ENCODE measurements at regions not wholly inside any gene's neighbourhood (a gene's known extent, or its start where the extent isn't known, plus 50 kb on each side); places are given as distances from the start of the nearest gene placed in this dataset.

- Histone ChIP-seq H3K4me1 (ENCODE audit: insufficient read depth, low read length) (peaks cover 4% of the 10 kb centered on the region; the same call in 1 of the 2 replicates), H3K4me3 (ENCODE audit: low read length) (no peak overlapping the region), H3K9ac (ENCODE audit: low read depth, low read length) (no peak overlapping the region), H3K27me3 (ENCODE audit: insufficient read depth, low read length) (peaks cover 5% of the 10 kb centered on the region; the same call in 1 of the 2 replicates), H3K9me3 (ENCODE audit: insufficient read depth, low read depth, low read length) (peaks cover 2% of the 10 kb centered on the region; the same call in 1 of the 2 replicates), H3K27ac (ENCODE audit: low read depth, low read length) (no peak overlapping the region), H3K36me3 (ENCODE audit: insufficient read depth, low read length) (no peaks in the 10 kb centered on the region)
- WGBS: 92% methylated on average over 2 of the region's 2 CpGs
Measured at GRCh38 chr11:121717296-121717695, 264.5 kb upstream of the SORL1-AS1 start.

DNA sequence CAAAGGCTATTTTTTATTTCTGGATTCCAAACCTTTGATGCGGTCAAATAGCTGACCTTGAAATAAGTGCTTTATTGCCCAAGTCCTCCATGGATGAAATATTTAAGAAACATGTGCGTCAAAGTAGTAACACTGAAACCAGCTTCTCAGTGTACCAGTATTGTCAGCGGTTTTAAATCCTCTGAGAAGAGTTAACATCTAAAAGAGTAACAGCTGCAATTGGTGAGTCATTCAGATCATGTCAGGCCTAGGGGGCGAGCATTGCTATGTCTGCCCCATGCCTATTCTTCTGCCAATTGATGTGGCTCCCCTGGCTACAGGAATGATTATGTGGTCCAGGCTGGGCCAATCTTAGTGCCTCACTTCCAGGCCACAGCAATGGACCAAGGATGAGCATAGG is 263.3 kb upstream of the SORL1-AS1 start:
- Histone ChIP-seq H3K9ac (ENCODE audit: low read depth, low read length) (no peak overlapping the region), H3K4me3 (ENCODE audit: low read length) (no peak overlapping the region), H3K9me3 (ENCODE audit: insufficient read depth, low read depth, low read length) (no peaks in the 10 kb centered on the region; the same call in 1 of the 2 replicates), H3K27me3 (ENCODE audit: insufficient read depth, low read length) (no peaks in the 10 kb centered on the region), H3K4me1 (ENCODE audit: insufficient read depth, low read length) (peaks cover 4% of the 10 kb centered on the region; the same call in 1 of the 2 replicates), H3K27ac (ENCODE audit: low read depth, low read length) (no peak overlapping the region), H3K36me3 (ENCODE audit: insufficient read depth, low read length) (no peaks in the 10 kb centered on the region)
- WGBS: 79% methylated on average over 4 of the region's 4 CpGs

DNA sequence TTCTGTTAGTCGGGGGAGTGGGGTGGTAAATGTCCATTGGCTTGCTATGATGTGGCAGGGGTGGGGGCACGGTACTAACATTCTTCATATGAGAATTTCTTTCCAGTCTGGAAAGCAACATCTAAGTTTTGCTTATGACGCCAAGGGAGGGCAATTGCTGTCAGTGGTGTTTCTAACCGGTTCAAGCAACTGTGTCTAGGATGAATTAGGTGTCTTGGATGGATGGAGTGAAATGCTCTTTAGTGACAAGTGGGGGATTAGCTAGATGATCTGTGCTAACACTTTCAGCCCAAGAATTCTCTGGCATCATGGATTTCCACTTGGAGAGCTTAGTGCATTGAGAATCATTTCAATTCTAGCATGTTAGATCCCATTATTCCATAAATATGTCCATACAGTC is 262.6 kb upstream of the SORL1-AS1 start:
- Histone ChIP-seq H3K27ac (ENCODE audit: low read depth, low read length) (no peak overlapping the region), H3K4me1 (ENCODE audit: insufficient read depth, low read length) (peaks cover 4% of the 10 kb centered on the region; the same call in 1 of the 2 replicates), H3K9ac (ENCODE audit: low read depth, low read length) (no peak overlapping the region), H3K4me3 (ENCODE audit: low read length) (no peak overlapping the region), H3K36me3 (ENCODE audit: insufficient read depth, low read length) (no peaks in the 10 kb centered on the region), H3K9me3 (ENCODE audit: insufficient read depth, low read depth, low read length) (no peaks in the 10 kb centered on the region), H3K27me3 (ENCODE audit: insufficient read depth, low read length) (no peaks in the 10 kb centered on the region)
- WGBS: 95% methylated on average over 4 of the region's 4 CpGs

GRCh38 chr11:121714351-121714750 is 261.6 kb upstream of the SORL1-AS1 start:
- peaks cover 4% of the 10 kb centered on the region; the same call in 1 of the 2 replicates for H3K4me1 ChIP-seq (ENCODE audit: insufficient read depth, low read length)
- no peak overlapping the region for H3K4me3 ChIP-seq (ENCODE audit: low read length)
- H3K36me3 ChIP-seq (ENCODE audit: insufficient read depth, low read length): no peaks in the 10 kb centered on the region
- H3K9me3 ChIP-seq (ENCODE audit: insufficient read depth, low read depth, low read length): no peaks in the 10 kb centered on the region
- 96% methylated on average over 3 of the region's 3 CpGs for WGBS
- H3K27me3 ChIP-seq (ENCODE audit: insufficient read depth, low read length): no peaks in the 10 kb centered on the region
- no peak overlapping the region for H3K27ac ChIP-seq (ENCODE audit: low read depth, low read length)
- H3K9ac ChIP-seq (ENCODE audit: low read depth, low read length): no peak overlapping the region

DNA sequence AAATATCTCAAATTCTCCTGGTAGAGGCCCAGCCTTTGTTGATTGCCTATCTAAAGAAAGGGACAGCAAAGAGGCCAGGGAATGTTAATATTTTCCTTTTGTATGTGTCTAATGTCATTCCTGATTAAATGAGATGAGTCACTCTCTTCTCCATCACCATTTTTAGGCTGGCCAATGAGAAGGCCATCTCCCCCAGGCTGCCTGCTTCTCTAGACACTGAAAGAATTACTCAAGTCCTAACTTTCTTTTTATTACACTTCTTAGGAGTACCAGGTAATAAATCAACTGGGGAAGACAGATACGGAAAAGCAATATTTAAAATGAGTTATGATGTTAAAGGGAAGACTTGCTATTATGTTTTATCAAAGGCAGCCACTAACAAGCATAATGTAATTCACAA is 259.2 kb upstream of the SORL1-AS1 start:
- Histone ChIP-seq H3K36me3 (ENCODE audit: insufficient read depth, low read length) (no peaks in the 10 kb centered on the region), H3K4me1 (ENCODE audit: insufficient read depth, low read length) (peaks cover 13% of the 10 kb centered on the region; the same call in 1 of the 2 replicates), H3K4me3 (ENCODE audit: low read length) (no peak overlapping the region), H3K27me3 (ENCODE audit: insufficient read depth, low read length) (no peaks in the 10 kb centered on the region), H3K9me3 (ENCODE audit: insufficient read depth, low read depth, low read length) (no peaks in the 10 kb centered on the region), H3K27ac (ENCODE audit: low read depth, low read length) (no peak overlapping the region), H3K9ac (ENCODE audit: low read depth, low read length) (no peak overlapping the region)
- WGBS: 88% methylated on average over 1 of the region's 1 CpG

DNA sequence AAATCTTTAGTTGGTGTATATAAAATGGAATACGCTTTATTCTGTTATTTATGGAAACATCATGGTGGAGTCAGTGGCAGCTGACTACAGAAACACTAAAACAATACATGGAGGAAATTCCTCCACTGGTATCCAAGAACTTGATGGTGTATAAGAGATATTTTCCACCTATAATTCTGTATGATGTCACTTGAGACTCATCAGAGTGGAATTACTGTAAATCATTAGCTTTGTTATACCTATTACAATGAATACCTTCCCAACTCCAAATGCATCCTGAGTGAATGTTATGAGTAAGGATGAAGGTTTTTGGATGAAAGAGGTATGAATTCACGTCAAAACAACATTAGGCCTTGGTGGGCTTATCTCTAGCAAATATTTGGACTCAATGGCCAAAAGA is 258.5 kb upstream of the SORL1-AS1 start:
- WGBS: 92% methylated on average over 2 of the region's 2 CpGs
- H3K27ac ChIP-seq (ENCODE audit: low read depth, low read length): no peak overlapping the region

GRCh38 chr11:121706884-121707420 is 254.2 kb upstream of the SORL1-AS1 start:
- Histone ChIP-seq H3K36me3 (ENCODE audit: insufficient read depth, low read length) (no peaks in the 10 kb centered on the region), H3K27me3 (ENCODE audit: insufficient read depth, low read length) (no peaks in the 10 kb centered on the region), H3K9ac (ENCODE audit: low read depth, low read length) (no peak overlapping the region), H3K9me3 (ENCODE audit: insufficient read depth, low read depth, low read length) (no peaks in the 10 kb centered on the region), H3K4me1 (ENCODE audit: insufficient read depth, low read length) (peaks cover 9% of the 10 kb centered on the region; the same call in 1 of the 2 replicates), H3K4me3 (ENCODE audit: low read length) (no peak overlapping the region), H3K27ac (ENCODE audit: low read depth, low read length) (no peak overlapping the region)
- WGBS: no CpG with 5 or more reads among the region's 1 CpG

More for the DNA sequence above, 258.5 kb upstream of the SORL1-AS1 start:
- Histone ChIP-seq H3K9ac (ENCODE audit: low read depth, low read length) (no peak overlapping the region), H3K9me3 (ENCODE audit: insufficient read depth, low read depth, low read length) (no peaks in the 10 kb centered on the region), H3K27me3 (ENCODE audit: insufficient read depth, low read length) (no peaks in the 10 kb centered on the region), H3K4me3 (ENCODE audit: low read length) (no peak overlapping the region), H3K36me3 (ENCODE audit: insufficient read depth, low read length) (no peaks in the 10 kb centered on the region), H3K4me1 (ENCODE audit: insufficient read depth, low read length) (peaks cover 13% of the 10 kb centered on the region; the same call in 1 of the 2 replicates)

DNA sequence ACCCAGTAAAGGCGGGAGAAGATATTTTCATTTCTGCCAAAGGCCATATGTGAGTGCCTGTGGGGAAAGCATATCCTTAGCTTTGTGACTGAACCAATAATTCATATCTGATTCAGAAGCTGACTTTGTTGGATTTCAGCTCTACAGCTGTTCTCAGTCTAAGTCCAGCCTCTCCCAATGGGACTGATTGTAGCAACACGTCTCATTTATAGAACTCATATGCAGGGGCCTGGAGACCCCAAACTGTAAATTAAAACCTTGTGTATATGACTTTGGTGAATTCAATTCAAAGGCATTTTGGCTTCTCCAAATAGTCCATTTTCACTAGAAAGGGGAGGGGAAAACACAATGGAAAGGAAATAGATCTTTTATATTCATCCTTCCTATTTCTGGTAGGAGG is 250.4 kb upstream of the SORL1-AS1 start:
- Histone ChIP-seq H3K27me3 (ENCODE audit: insufficient read depth, low read length) (no peaks in the 10 kb centered on the region), H3K9me3 (ENCODE audit: insufficient read depth, low read depth, low read length) (no peaks in the 10 kb centered on the region), H3K4me3 (ENCODE audit: low read length) (no peak overlapping the region), H3K36me3 (ENCODE audit: insufficient read depth, low read length) (no peaks in the 10 kb centered on the region), H3K9ac (ENCODE audit: low read depth, low read length) (no peak overlapping the region), H3K27ac (ENCODE audit: low read depth, low read length) (no peak overlapping the region), H3K4me1 (ENCODE audit: insufficient read depth, low read length) (peaks cover 10% of the 10 kb centered on the region; the same call in 1 of the 2 replicates)
- WGBS: 88% methylated on average over 2 of the region's 2 CpGs

GRCh38 chr11:121700968-121701367 is 248.2 kb upstream of the SORL1-AS1 start:
- H3K27ac ChIP-seq (ENCODE audit: low read depth, low read length): no peak overlapping the region
- no peaks in the 10 kb centered on the region for H3K9me3 ChIP-seq (ENCODE audit: insufficient read depth, low read depth, low read length)
- no peak overlapping the region for H3K9ac ChIP-seq (ENCODE audit: low read depth, low read length)
- H3K27me3 ChIP-seq (ENCODE audit: insufficient read depth, low read length): no peaks in the 10 kb centered on the region
- no peaks in the 10 kb centered on the region for H3K36me3 ChIP-seq (ENCODE audit: insufficient read depth, low read length)
- WGBS: 92% methylated on average over 4 of the region's 4 CpGs
- H3K4me1 ChIP-seq (ENCODE audit: insufficient read depth, low read length): peaks cover 17% of the 10 kb centered on the region; the same call in 1 of the 2 replicates
- no peak overlapping the region for H3K4me3 ChIP-seq (ENCODE audit: low read length)

DNA sequence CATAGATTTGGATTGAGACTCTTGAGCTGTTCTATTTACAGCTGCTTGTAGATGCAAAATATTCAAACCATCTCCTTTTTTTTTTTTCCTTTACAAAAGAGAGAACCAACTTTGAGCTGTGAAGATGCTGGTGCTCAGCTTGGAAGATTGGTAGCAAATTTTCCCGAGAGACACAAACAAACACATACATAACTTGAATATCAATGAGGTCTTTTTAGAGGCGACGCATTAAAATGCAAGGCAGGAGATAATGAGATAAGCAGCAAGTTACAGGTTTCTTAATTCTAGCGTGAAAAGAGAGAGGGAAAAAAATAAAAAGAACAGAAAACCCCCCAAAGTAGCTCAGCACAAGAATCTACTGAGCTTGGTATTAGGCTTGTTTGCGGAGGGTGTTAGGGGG is 247.0 kb upstream of the SORL1-AS1 start:
- WGBS: 44% methylated on average over 4 of the region's 5 CpGs
- Histone ChIP-seq H3K9me3 (ENCODE audit: insufficient read depth, low read depth, low read length) (no peaks in the 10 kb centered on the region), H3K36me3 (ENCODE audit: insufficient read depth, low read length) (no peaks in the 10 kb centered on the region)

GRCh38 chr11:121696931-121697670 is 244.3 kb upstream of the SORL1-AS1 start:
- Histone ChIP-seq H3K9me3 (ENCODE audit: insufficient read depth, low read depth, low read length) (no peaks in the 10 kb centered on the region), H3K4me1 (ENCODE audit: insufficient read depth, low read length) (peaks cover 17% of the 10 kb centered on the region; the same call in 1 of the 2 replicates), H3K9ac (ENCODE audit: low read depth, low read length) (no peak overlapping the region), H3K27me3 (ENCODE audit: insufficient read depth, low read length) (no peaks in the 10 kb centered on the region), H3K4me3 (ENCODE audit: low read length) (no peak overlapping the region), H3K36me3 (ENCODE audit: insufficient read depth, low read length) (no peaks in the 10 kb centered on the region), H3K27ac (ENCODE audit: low read depth, low read length) (no peak overlapping the region)
- 96% methylated on average over 9 of the region's 10 CpGs for WGBS

More for the DNA sequence above, 247.0 kb upstream of the SORL1-AS1 start:
- peaks cover 17% of the 10 kb centered on the region; the same call in 1 of the 2 replicates for H3K4me1 ChIP-seq (ENCODE audit: insufficient read depth, low read length)
- no peak overlapping the region for H3K27ac ChIP-seq (ENCODE audit: low read depth, low read length)
- H3K4me3 ChIP-seq (ENCODE audit: low read length): no peak overlapping the region
- H3K9ac ChIP-seq (ENCODE audit: low read depth, low read length): no peak overlapping the region
- H3K27me3 ChIP-seq (ENCODE audit: insufficient read depth, low read length): no peaks in the 10 kb centered on the region

Measured in HUES64 (cell line).